ENCODE measurements at regions not wholly inside any gene's neighbourhood (a gene's known extent, or its start where the extent isn't known, plus 50 kb on each side); places are given as distances from the start of the nearest gene placed in this dataset.

- Histone ChIP-seq H3K4me1 (ENCODE audit: control insufficient read depth, insufficient read depth, low read length) (no peaks in the 10 kb centered on the region), H3K9me3 (ENCODE audit: control insufficient read depth, insufficient read depth, low read length) (no peaks in the 10 kb centered on the region), H3K27me3 (ENCODE audit: control insufficient read depth, insufficient read depth, low read length) (no peaks in the 10 kb centered on the region), H3K36me3 (ENCODE audit: control insufficient read depth, insufficient read depth, low read length) (no peaks in the 10 kb centered on the region), H3K4me3 (ENCODE audit: low read length) (no peak overlapping the region), H3K27ac (ENCODE audit: low read length) (no peak overlapping the region)
- TF ChIP-seq CTCF (IDR thresholded peaks at IDR 0.05), result no peak
- ATAC-seq (no peak), DNase-seq (no peak)
- H3K36me3 Mint-ChIP-seq, result no peaks in the 10 kb centered on the region
- no peak overlapping the region for H3K27ac Mint-ChIP-seq
- peaks cover 4 to 11% of the 10 kb centered on the region in 2 donors for H3K9me3 Mint-ChIP-seq
- no peaks in the 10 kb centered on the region for H3K4me1 Mint-ChIP-seq
- no peak overlapping the region for H3K4me3 Mint-ChIP-seq
- intact Hi-C loops (cut with micrococcal nuclease), result no loop called here
- no peaks in the 10 kb centered on the region for H3K27me3 Mint-ChIP-seq (ENCODE audit: low read depth in 2 of 2)
Measured at GRCh38 chr5:93039888-93040287, 541.1 kb downstream of the NR2F1-AS1 start.

- no peaks in the 10 kb centered on the region for H3K27me3 ChIP-seq (ENCODE audit: control insufficient read depth, insufficient read depth, low read length)
- Mint-ChIP-seq H3K27ac (no peak overlapping the region), H3K4me3 (no peak overlapping the region), H3K27me3 (ENCODE audit: low read depth in 2 of 2) (no peaks in the 10 kb centered on the region), H3K9me3 (peaks cover 4 to 13% of the 10 kb centered on the region in 2 donors), H3K36me3 (no peaks in the 10 kb centered on the region), H3K4me1 (no peaks in the 10 kb centered on the region)
- ATAC-seq, result no peak
- no peak for DNase-seq
- H3K4me1 ChIP-seq (ENCODE audit: control insufficient read depth, insufficient read depth, low read length), result no peaks in the 10 kb centered on the region
- H3K36me3 ChIP-seq (ENCODE audit: control insufficient read depth, insufficient read depth, low read length), result no peaks in the 10 kb centered on the region
- WGBS (ENCODE audit: insufficient coverage), result 51% methylated on average over 9 of the region's 9 CpGs
- intact Hi-C loops (cut with micrococcal nuclease), result no loop called here
- no peaks in the 10 kb centered on the region for H3K9me3 ChIP-seq (ENCODE audit: control insufficient read depth, insufficient read depth, low read length)
- H3K4me3 ChIP-seq (ENCODE audit: low read length), result no peak overlapping the region
- TF ChIP-seq CTCF (IDR thresholded peaks at IDR 0.05), result no peak
- no peak overlapping the region for H3K27ac ChIP-seq (ENCODE audit: low read length)
Measured at GRCh38 chr5:93034621-93035590, 546.1 kb downstream of the NR2F1-AS1 start.

GRCh38 chr5:93022796-93023447, 558.1 kb downstream of the NR2F1-AS1 start:
- Mint-ChIP-seq H3K27me3 (ENCODE audit: low read depth in 2 of 2) (no peaks in the 10 kb centered on the region), H3K27ac (no peak overlapping the region), H3K36me3 (no peaks in the 10 kb centered on the region), H3K4me1 (no peaks in the 10 kb centered on the region), H3K9me3 (peaks cover 13 to 14% of the 10 kb centered on the region in 2 donors), H3K4me3 (no peak overlapping the region)
- ATAC-seq (no peak), DNase-seq (no peak)
- no peaks in the 10 kb centered on the region for H3K4me1 ChIP-seq (ENCODE audit: control insufficient read depth, insufficient read depth, low read length)
- 92% methylated on average over 3 of the region's 3 CpGs for WGBS (ENCODE audit: insufficient coverage)
- no peak for TF ChIP-seq CTCF (IDR thresholded peaks at IDR 0.05)
- H3K36me3 ChIP-seq (ENCODE audit: control insufficient read depth, insufficient read depth, low read length), result no peaks in the 10 kb centered on the region
- no peaks in the 10 kb centered on the region for H3K9me3 ChIP-seq (ENCODE audit: control insufficient read depth, insufficient read depth, low read length)
- intact Hi-C loops (cut with micrococcal nuclease), result no loop called here
- H3K27ac ChIP-seq (ENCODE audit: low read length), result no peak overlapping the region
- H3K27me3 ChIP-seq (ENCODE audit: control insufficient read depth, insufficient read depth, low read length), result no peaks in the 10 kb centered on the region
- no peak overlapping the region for H3K4me3 ChIP-seq (ENCODE audit: low read length)
